Activated CD4-positive, alpha-beta T cell treated with anti-CD3 and anti-CD28 coated beads for 48 hours (primary cell): ENCODE measurements at regions not wholly inside any gene's neighbourhood (a gene's known extent, or its start where the extent isn't known, plus 50 kb on each side); places are given as distances from the start of the nearest gene placed in this dataset.
A peak's percentile ranks its signal among the peaks of the same experiment; 100 is the strongest.
"Not testable (repeated sequence)": the region's sequence is repeated elsewhere in the genome, so short reads cannot be mapped to it uniquely, and the experiment has no call there.

Source experiments
- DNase-seq: peaks from one replicate; pipeline ENCODE4 v3.0.0-alpha.2; 2020

DNA sequence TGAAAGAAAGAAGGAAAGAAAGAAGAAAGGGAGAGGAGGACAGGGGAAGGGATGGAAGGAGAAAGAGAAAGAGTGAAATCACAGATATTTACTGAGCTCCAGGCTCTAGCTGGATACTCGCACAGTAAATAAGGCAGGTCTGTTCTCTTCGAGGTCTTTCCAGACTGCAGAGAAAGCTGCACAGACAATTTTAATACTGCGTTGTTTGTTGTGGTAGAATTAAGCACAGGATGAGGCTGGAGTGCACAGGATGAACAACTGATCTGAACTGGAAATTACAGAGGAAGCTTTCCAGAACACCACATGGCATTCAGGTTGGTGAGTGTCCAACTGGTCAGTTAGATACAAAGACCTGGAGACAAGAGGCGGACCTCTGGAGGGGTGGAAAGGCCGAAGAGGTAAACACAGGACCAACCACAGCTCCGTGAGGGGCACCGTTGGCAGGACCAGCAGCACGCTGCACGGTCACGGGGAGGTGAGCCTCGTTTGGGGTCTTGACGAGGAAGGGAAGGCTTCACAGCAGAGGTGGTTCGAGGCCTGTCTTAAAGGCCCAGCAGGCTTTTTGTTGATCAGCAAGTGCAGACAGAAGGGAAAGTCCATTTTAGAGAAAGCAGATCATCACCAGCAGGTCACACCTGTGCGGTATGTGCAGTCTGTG, 121.7 kb downstream of the ATP6V0E2 start:
- not testable (repeated sequence) for DNase-seq

DNA sequence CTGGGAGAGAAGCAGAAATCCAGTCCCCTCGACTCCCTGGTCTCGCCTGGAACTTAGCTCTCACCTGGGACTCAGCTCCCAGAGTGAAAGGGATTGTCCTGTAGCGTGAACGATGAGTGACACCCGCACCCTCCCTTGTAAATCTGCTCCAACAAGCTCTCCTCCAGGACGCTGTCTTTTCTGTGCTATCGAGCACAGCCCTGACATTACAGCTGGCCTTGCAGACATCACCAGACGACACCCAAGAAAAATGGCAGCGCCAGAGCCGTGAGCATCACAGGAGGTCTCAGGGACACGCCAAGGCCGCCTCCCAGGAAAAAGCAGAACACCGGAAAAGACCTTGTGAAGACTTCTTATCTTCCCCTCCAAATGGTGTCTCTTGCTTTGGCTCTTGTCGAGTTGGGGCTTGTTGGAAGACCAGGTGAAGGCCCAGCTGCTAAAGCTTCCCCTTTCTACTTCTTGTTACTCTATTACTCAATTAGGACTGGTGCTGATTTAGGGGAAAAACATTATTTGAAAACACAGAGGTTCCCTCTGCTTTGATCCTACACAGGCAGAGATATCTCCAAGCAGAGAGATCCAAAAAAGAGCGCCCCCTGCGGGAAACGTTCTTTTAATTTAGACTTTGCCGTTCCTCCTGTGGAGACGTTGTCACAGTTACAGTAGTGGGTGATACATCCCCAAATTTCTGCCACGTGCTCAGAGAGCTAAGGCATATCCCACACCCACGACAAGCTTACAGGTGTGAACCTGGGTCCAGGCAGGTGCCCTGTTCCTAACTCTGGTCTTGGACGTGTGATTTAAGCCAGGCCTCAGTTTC, 127.2 kb downstream of the ATP6V0E2 start:
- peak; percentile 53 for DNase-seq

DNA sequence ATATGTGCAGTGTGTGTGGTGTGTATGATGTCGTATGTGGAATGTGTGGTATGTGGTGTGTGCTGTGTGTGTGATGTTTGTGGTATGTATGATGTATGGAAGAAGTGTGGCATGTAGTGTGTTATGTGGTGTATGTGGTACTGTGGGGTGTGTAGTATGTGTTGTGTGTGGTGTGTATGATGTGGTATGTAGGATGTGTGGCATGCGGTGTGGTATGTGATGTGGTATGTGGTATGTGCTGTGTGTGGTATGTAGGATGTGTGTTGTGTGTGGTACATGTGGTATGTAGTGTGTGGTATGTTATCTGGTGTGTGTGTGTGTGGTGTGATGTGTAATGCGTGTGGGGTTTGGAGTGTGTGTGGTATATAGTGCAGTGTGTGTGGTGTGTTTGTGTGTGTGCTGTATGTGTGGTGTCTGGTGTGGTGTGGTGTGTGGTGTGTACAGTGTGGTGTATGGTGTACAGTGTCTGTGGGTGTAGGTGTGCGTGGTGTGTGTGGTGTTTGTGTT, 129.6 kb downstream of the ATP6V0E2 start:
- no peak for DNase-seq

GRCh38 chr7:150003973-150004372, 130.2 kb downstream of the ATP6V0E2 start:
- DNase-seq: not testable (repeated sequence)

- not testable (repeated sequence) for DNase-seq
Observed at GRCh38 chr7:150004843-150005242, 131.1 kb downstream of the ATP6V0E2 start.

- DNase-seq: not testable (repeated sequence)
Observed at GRCh38 chr7:150009620-150010303, 136.0 kb downstream of the ATP6V0E2 start.

- not testable (repeated sequence) for DNase-seq
Observed at GRCh38 chr7:150016651-150017189, 143.0 kb downstream of the ATP6V0E2 start.

DNA sequence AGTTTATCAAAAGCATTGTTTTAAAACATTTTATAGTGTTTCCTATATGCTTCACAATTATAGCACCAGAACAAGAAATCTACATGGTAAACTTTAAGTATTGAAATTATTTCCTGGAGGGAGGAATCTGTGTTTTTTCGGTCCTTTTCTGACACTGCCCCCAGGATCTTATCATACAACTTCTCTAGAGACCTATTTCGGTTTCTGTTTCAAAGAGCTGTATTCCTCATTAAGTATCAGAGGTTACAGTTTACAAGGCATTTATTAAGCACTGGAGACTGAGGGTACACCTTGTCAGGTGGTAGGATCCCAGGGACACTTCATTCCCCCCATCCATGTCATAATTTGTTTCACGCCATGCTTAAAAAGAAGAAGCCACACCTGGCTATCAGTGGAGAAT, 146.4 kb downstream of the ATP6V0E2 start:
- DNase-seq: not testable (repeated sequence)

DNA sequence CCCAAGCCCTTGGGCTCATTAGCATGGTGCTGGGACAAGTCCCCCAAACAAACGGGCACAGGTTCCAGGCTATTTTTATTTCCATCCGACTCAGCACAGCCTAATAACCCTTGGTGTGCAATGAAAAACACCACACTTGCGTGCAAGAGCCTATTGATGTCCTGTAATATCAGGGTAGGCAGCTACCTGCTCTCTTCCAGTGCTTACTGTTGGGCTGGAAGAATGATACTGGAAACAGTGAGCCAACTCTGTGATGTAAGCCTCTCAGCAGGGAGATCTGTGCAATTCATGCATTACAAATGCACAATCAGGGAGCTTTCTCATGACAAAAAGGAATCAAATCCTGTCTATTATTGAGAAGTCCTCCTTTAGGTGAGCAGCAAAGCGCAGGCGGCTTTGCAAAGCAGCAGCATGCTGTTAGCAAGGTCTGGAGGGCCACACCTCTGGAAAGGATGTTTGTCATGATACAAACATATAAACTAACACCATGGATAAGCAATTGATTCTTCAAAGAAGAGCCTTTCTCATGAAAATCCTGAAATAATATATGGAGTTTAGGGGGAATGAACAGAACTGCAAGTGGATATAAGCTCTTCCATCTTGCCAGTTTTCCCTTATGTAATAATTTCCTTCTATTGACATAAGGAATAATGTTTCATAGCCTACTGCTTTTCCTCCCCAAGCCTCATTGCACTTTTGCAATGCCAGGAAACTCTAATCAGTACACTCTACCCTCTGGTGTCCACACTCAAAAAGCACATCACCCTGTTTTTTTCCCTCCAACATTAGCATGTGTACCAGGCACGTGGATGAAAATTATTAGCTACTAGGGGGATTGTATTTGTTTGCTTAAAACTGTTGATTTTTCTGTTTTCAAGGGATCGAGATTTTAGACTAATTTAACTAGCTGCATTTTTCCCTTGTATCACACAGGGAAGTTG, 151.1 kb downstream of the ATP6V0E2 start:
- not testable (repeated sequence) for DNase-seq

- DNase-seq: not testable (repeated sequence)
Observed at GRCh38 chr7:150025802-150026201, 152.0 kb downstream of the ATP6V0E2 start.

- DNase-seq: not testable (repeated sequence)
Observed at GRCh38 chr7:150028344-150029012, 154.7 kb downstream of the ATP6V0E2 start.

DNA sequence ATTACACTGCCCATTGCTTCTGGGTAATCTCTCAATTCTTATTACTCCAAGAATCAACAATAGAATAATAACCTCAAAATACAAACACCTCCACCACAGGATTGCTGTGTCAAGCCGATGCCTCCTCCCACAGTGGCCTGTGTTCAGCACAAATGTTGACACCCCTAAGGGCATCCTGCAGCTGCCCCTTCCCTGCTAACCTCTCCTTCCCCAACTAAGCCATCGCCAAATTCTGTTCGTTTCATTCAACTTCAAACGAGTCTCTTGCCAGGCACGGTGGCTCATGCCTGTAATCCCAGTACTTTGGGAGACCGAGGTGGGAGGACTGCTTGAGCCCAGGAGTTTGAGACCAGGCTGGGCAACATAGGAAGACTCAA, 155.2 kb downstream of the ATP6V0E2 start:
- not testable (repeated sequence) for DNase-seq

GRCh38 chr7:150031733-150032132, 158.0 kb downstream of the ATP6V0E2 start:
- DNase-seq: not testable (repeated sequence)

DNA sequence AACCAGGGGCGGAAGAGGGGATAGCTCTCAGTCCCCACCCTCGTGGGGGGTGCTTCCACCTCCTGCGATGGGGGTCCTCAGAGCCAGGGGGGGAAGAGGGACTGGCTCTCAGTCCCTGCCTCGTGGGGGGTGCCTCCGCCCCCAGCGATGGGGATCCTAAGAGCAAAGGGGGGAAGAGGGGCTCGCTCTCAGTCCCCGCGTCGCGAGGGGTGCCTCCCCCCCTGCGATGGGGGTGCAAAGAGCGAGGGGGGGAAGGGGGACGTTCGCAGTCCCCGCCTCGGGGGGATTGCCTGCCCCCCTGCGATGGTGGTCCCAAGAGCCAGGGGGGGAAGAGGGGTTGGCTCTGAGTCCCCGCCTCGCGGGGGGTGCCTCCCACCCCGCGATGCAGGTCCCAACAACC, 159.9 kb downstream of the ATP6V0E2 start:
- not testable (repeated sequence) for DNase-seq

GRCh38 chr7:150035769-150036168, 162.0 kb downstream of the ATP6V0E2 start:
- DNase-seq: not testable (repeated sequence)

- not testable (repeated sequence) for DNase-seq
Observed at GRCh38 chr7:150039061-150039460, 165.3 kb downstream of the ATP6V0E2 start.

- DNase-seq: not testable (repeated sequence)
Observed at GRCh38 chr7:150042281-150042680, 168.5 kb downstream of the ATP6V0E2 start.

- DNase-seq: peak; percentile 56
Observed at GRCh38 chr7:150044771-150045170, 171.0 kb downstream of the ATP6V0E2 start.

DNA sequence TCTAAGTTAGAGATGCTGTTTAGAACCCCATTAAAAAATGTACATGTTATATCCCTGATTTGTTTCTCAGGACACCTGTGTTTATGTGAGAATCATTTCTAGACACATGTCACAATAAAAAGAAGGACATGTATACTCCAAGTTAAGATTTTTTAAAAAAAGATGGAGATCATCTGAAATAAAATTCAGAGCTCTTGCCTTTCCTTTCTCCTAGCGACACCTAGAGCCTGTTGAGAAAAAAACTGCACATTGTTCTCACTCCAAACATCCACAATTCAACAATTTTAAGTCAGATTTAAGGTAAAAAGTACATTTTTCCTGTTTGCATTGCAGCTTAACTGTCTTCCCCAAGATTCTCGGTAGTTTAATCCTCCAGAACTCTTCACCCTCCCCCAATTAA, 171.8 kb downstream of the ATP6V0E2 start:
- not testable (repeated sequence) for DNase-seq

GRCh38 chr7:150046290-150047194, 172.8 kb downstream of the ATP6V0E2 start:
- DNase-seq: not testable (repeated sequence)
